GM12865 (cell line): ENCODE measurements at regions not wholly inside any gene's neighbourhood (a gene's known extent, or its start where the extent isn't known, plus 50 kb on each side); places are given as distances from the start of the nearest gene placed in this dataset.

Experiments used
- DNase-seq: peaks from one replicate; pipeline ENCODE4 v3.0.0; 2010; ENCODE audit warnings: low read depth
- H3K4me3 ChIP-seq: 2 replicates; pipeline ENCODE4 v1.5.1; 2011; ENCODE audit warnings: mild to moderate bottlenecking, low read depth, low read length, control low read depth
- TF ChIP-seq, protein P1 (sequence below): IDR thresholded peaks from 2 replicates; pipeline ENCODE4 v1.5.1; 2011; ENCODE audit warnings: low read length, control low read depth, low read depth, inconsistent platforms; ENCODE audit not compliant: insufficient read depth; ENCODE audit errors: missing control alignments

DNA sequence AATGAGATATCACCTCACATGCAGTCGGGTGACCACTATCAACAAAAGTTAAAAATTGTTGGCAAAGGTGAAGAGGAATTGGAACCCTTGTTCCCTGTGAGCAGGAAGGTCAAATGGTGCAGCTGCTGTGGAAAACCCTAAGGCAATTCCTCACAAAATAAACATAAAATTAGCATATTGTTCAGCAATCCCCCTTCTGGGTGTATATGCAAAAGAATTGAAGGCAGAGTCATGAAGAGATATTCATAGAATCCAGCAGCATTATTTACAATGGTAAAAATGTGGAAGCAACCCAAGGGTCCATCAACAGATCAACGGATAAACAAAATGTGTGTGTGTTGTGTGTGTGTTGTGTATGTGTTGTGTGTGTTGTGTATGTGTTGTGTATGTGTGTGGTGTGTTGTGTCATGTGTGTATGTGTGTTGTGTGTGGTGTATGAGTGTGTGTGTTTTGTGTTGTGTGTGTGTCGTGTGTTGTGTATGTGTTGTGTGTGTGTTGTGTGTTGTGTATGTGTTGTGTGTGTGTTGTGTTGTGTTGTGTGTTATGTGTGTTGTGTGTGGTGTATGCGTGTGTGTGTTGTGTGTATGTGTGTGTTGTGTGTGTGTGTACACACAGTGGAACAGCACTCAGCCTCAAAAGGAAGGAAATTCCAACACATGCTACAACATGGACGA is 245.1 kb downstream of the ERMARD start:
- TF ChIP-seq, protein P1, sequence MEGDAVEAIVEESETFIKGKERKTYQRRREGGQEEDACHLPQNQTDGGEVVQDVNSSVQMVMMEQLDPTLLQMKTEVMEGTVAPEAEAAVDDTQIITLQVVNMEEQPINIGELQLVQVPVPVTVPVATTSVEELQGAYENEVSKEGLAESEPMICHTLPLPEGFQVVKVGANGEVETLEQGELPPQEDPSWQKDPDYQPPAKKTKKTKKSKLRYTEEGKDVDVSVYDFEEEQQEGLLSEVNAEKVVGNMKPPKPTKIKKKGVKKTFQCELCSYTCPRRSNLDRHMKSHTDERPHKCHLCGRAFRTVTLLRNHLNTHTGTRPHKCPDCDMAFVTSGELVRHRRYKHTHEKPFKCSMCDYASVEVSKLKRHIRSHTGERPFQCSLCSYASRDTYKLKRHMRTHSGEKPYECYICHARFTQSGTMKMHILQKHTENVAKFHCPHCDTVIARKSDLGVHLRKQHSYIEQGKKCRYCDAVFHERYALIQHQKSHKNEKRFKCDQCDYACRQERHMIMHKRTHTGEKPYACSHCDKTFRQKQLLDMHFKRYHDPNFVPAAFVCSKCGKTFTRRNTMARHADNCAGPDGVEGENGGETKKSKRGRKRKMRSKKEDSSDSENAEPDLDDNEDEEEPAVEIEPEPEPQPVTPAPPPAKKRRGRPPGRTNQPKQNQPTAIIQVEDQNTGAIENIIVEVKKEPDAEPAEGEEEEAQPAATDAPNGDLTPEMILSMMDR: no peak
- no peak overlapping the region for H3K4me3 ChIP-seq
- no peak for DNase-seq

DNA sequence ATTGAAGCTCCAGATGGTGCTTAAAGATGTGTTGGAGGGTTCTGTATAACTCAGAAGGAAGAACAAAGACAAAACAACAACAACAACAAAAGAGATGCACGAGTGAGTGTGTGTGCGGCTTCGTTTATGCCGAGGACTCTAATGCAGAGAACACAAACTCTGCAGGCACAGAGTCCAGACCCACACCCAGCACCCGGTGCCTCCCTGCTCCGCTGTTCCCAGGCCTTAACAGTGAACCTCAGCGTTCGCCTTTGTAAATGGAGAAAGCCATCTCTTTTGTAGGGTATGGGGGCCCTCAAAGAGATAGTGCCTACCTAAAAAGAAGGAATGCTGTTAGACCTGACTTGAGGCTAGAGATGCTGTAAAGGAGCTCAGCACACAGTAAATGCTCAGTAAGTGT is 243.3 kb downstream of the ERMARD start:
- no peak for DNase-seq
- H3K4me3 ChIP-seq: no peak overlapping the region
- TF ChIP-seq, protein P1: no peak

DNA sequence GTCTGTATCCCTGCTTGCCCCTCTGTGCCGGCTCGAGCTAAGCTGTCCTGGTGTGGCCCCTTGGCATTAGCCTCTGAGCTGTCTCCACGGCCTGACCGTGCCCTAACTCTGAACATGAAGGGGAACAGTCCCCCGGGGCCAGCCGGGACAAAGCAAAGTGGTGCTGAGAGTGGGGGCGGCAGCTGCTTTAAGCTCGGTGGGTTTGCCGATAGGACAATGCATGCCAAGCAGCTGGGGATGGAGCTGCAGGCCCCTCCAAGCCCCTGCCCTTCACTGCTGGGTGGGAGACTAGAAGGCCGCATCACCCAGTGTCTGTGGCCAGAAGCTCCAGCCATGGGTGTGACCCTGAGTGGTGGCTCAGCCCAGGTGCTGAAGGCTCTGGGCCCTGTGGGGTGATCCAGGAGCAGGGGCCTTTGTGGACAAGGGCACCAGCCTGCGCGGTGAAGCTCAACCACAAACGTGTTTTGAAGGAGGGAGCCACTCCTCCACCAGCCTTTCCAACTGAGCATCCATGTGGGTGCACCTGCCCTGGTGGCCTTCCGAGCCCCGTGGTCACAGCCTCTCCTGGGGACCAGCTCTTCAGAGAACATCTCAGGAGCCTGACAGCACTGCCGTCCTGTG is 242.5 kb downstream of the ERMARD start:
- TF ChIP-seq, protein P1: no peak
- H3K4me3 ChIP-seq: no peak overlapping the region
- no peak for DNase-seq

DNA sequence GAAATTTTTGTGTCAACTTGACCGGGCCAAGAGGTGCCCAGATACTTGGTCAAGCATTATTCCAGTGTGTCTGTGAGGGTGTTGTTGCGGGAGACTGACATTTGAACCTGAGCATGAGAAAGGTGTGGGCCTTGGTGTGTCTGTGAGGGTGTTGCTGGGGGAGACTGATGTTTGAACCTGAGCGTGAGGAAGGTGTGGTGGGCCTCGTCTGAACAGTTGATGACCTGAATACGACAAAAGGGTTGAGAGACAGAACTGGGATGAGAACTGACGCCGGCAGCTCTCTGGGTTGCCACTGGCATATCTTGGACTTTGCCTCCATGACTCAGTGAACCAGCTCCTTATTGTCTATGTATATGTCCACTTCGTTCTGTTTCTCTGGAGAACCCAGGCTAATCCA is 240.5 kb downstream of the ERMARD start:
- H3K4me3 ChIP-seq: no peak overlapping the region
- no peak for DNase-seq
- TF ChIP-seq, protein P1: no peak

DNA sequence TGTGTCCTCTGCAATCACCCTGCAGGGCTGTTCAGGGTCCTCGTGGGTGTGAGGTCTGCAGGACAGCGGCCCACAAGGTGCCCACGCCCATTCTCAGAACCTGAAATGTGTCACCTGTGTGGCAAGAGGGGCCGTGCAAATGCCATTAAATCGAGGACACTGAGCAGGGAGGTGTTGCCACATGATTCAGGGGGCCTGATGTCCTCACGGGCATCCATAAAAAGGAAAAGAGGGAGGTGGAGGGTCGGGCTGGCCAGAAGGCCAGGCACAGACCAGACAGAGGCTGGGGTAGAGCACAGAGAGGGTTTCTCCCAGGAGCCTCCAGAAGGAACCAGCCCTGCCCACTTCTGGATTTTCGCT is 239.6 kb downstream of the ERMARD start:
- TF ChIP-seq, protein P1: no peak
- no peak overlapping the region for H3K4me3 ChIP-seq
- no peak for DNase-seq

DNA sequence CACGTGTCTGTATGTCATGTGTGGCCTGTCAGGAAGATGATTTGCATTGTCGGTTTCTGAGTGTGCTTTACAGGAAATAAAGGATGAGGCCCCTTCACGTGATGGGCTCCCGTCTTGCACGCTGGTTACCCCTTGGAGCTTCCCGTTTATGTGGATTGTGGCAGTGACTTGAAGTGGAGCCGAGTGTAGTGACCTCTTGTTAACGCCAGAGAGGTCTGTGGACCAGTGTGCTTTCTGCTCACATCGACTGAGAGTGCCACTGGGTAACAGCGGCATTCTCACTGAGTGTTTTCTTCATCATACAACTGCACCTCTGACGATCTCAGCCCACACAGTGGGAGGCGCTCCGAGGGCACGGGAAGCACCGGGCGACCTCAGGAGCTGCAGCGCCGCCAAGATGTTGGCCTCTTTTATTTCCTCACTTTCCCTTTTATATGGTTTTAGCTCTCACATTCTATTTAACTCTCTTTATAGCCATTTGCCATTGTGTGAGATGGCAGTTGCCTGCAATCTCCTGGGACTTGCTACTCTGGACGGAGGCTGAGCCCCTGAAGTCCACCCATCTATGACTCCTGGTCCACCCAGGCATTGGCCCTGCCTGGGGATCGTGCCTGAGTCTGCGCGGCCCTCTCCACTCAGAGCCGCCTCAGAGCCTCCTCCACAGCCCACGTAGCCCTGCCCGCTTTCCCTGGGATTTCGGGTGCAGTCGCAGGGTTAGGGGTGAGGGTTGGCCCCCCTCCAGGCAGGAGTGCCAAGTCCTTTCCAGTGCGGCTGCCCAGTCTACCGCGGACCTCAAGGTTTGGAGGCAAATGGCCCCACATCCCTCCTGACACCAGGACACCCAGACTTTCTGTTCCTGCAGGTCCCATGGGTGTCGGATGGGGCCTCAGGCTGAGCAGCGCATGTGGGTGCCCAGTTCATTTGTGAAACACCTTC is 238.9 kb downstream of the ERMARD start:
- DNase-seq: no peak
- TF ChIP-seq, protein P1: no peak
- H3K4me3 ChIP-seq: no peak overlapping the region
